HG02885 (cell line): ENCODE measurements at regions not wholly inside any gene's neighbourhood (a gene's known extent, or its start where the extent isn't known, plus 50 kb on each side); places are given as distances from the start of the nearest gene placed in this dataset.
"Not testable (repeated sequence)": the region's sequence is repeated elsewhere in the genome, so short reads cannot be mapped to it uniquely, and the experiment has no call there.

Experiments
- ATAC-seq: cut with Tn5 transposase; IDR thresholded peaks from one replicate; pipeline ENCODE4 v1.9.1; 2021; ENCODE audit warnings: mild to moderate bottlenecking; ENCODE audit not compliant: unreplicated experiment, poor library complexity

DNA sequence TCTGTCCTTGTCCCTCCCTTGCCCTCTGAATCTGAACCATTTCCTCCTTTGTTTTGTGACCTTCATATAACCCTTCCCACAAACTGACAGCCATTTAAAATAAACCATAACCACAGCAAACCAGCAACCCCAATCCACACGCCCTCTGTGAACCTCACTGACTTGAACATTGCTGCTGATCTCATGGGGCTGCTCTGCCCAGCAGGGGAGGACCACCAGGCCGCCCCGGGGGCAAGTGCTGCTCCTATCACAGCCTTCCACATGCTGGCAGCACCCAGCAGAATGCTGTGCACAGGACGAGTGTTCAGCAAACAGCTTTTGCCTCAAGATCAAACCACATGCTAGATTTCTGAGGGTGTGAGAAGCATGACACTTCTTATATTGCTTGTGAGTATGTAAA, 73.9 kb upstream of the UXS1 start:
- no peak for ATAC-seq

DNA sequence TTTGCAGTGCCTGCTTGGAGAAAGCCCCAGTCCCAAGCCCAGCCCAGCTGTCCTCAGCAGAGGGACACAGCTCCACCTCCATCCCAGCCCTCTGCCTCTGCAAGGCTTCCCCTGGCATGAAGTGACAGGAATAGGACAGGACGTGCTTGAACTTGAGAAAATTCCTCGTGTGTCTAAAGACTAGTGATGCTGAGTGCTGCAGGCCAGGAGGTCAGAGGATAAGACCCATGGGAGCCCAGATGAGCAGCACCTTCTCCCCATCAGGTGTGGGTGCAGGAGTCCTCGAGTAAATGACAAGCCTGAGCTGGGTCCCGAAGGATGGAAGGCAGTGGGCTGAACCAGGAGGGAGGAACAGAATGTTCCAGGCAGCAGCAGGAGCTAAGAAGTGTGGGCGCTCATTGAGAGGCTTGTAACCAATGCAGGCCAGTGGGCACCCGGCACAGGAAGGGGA, 67.8 kb upstream of the UXS1 start:
- no peak for ATAC-seq

DNA sequence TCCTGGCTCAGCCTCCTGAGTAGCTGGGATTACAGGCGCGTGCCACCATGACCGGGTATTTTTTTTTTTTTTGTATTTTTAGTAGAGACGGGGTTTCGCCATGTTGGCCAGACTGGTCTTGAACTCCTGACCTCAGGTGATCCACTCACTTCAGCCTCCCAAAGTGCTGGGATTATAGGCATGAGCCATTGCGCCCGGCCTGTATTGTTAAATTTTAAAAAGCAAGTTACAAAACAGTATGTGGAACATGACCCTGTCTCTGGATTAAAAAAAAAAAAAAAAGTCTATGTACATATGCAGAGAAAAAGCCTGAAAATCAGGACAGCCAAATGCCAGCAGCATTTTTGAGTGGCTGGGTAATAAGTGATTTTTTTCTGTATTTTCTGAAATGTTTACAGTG, 64.8 kb upstream of the UXS1 start:
- not testable (repeated sequence) for ATAC-seq

DNA sequence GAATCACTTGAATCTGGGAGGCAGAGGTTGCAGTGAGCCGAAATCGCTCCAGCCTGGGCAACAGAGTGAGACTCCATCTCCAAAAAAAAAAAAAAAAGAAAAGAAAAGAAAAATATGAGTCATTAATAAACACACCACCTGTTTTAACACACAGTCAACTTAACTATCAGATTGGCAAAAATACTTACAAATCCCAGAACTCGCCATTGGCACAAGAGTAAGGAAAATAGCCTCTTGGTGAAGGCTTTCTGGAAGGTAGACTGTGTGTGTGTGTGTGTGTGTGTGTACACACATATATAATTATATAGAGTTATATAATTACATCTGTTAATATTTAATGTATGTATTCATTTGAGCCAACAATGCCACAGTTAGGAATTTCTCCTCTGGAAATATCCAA, 63.7 kb upstream of the UXS1 start:
- no peak for ATAC-seq

DNA sequence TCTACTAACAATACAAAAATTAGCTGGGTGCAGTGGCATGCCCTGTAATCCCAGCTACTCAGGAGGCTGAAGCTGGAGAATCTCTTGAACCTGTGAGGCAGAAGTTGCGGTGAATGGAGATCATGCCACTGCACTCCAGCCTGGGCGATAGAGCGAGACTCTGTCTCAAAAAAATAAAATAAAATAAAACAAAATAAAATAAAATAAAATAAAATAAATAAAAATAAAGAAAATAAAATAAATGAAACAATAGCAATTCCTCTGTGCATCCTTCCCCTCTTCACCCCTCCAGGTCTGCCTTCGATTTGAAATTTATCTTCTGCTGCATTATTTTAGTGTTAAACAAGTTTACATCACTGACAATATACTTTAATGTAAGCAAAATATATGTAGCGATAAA, 63.0 kb upstream of the UXS1 start:
- ATAC-seq, result no peak

DNA sequence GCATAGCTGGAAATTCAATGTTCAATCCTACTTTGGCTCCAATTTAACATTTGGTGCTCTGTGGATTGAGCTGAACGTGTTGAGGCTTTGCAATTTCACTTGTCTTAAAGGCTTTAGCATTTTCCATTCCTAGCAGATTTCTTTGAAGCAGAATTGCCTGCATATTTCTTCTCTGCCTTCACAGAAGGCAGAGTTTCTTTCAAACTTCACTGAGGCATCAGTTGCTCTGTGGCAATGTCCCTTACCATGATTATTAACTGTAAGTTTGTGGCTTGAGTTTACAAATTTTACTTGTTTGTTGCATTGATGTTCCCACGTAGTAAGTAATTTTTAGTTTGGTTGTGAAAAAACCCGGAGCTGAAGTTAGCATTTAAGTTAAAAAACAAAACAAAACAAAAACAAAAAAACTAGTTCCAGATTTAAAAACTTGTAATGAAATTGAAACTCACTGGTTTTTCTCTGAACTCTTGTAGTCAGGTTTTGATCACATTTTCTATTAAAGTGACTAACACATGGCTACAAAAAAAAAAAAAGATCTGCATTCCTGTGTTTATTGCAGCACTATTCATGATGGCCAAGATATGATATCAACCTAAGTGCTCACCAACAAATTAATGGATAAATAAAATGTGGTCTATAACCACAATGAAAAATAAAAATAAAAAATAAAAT, 55.2 kb upstream of the UXS1 start:
- not testable (repeated sequence) for ATAC-seq

DNA sequence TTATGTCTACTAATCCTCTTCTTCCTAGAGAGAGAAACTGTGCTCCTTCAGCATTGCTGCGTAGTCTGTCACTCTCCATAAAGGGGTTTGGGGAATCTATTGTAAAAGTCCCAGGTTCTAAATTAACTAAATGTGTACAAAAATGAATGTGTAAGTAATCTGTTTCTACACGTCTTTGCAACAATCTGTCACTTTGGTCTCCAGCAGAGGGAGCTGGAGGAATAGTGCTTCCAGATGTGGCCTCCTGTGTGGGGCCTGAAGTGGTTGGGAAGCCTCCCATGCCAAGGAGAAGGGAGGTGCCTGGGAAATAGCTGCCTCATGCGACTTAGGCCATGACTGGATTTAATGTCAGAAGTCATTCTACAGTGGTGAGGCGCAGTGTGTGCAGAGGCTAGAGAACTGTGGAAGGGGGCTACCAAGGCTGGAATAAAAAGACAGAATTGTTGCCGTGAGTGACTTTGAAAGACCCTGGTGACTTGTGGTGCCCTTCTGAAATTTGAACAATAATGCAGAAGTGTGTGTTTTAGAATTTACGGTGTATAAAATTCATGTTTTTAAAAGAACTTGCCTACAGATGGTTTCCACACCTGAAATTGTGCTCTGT, 54.5 kb upstream of the UXS1 start:
- not testable (repeated sequence) for ATAC-seq
